ENCODE measurements at regions not wholly inside any gene's neighbourhood (a gene's known extent, or its start where the extent isn't known, plus 50 kb on each side); places are given as distances from the start of the nearest gene placed in this dataset.

- peaks cover 0 to 1% (median 0%) of the 10 kb centered on the region in 3 donors for H3K9me3 Mint-ChIP-seq
- no peak overlapping the region for H3K27ac Mint-ChIP-seq
- no peaks in the 10 kb centered on the region for H3K27me3 Mint-ChIP-seq
- no peak overlapping the region for H3K4me3 Mint-ChIP-seq
- H3K36me3 Mint-ChIP-seq: peaks cover 2% of the 10 kb centered on the region
- H3K4me1 Mint-ChIP-seq: no peaks in the 10 kb centered on the region
Measured at GRCh38 chr21:17462276-17462981, 50.4 kb upstream of the CXADR start.
